K562 (cell line): ENCODE measurements at regions not wholly inside any gene's neighbourhood (a gene's known extent, or its start where the extent isn't known, plus 50 kb on each side); places are given as distances from the start of the nearest gene placed in this dataset.

Experiments
- CBFA2T3 ChIP-seq: fragments of 450-650 bp; IDR thresholded peaks from 2 replicates; pipeline ENCODE4 v1.6.1; 2017
- EP300 ChIP-seq: IDR thresholded peaks from 2 replicates; pipeline ENCODE4 v1.6.1; 2012; ENCODE audit warnings: low read length, improper control_type of control experiment
- ESRRA ChIP-seq: fragments of 450-650 bp; IDR thresholded peaks from 2 replicates; pipeline ENCODE4 v1.6.1; 2014; ENCODE audit warnings: low read depth, mild to moderate bottlenecking, moderate library complexity, borderline replicate concordance
- EZH2 ChIP-seq: IDR thresholded peaks from 2 replicates; pipeline ENCODE4 v1.6.1; 2012; ENCODE audit warnings: low read depth, mild to moderate bottlenecking, inconsistent platforms, low read length, borderline replicate concordance
- FOXJ3 ChIP-seq: sonication (generic); formaldehyde crosslinking; IDR thresholded peaks from 2 replicates; pipeline ENCODE4 v1.4.0; 2020; ENCODE audit warnings: mild to moderate bottlenecking, missing genetic modification reagents
- GABPA ChIP-seq: fragments of 200-800 bp; sonication (Bioruptor generic); conservative IDR thresholded peaks from 2 replicates; pipeline ENCODE4 v1.6.1; 2016; ENCODE audit warnings: low read depth, missing genetic modification characterization, missing compliant biosample characterization
- KAT7 ChIP-seq: sonication (generic); formaldehyde crosslinking; IDR thresholded peaks from 2 replicates; pipeline ENCODE4 v1.8.0; 2022; ENCODE audit warnings: missing genetic modification reagents, mild to moderate bottlenecking, borderline replicate concordance
- MXI1 ChIP-seq: IDR thresholded peaks from 2 replicates; pipeline ENCODE4 v1.6.1; 2011; ENCODE audit warnings: low read depth, mild to moderate bottlenecking, improper control_type of control experiment, low read length
- PHF21A ChIP-seq: fragments of 450-650 bp; IDR thresholded peaks from 2 replicates; pipeline ENCODE4 v1.6.1; 2017; ENCODE audit warnings: low read depth, borderline replicate concordance
- POLR2AphosphoS5 ChIP-seq: IDR thresholded peaks from 2 replicates; pipeline ENCODE4 v1.6.1; 2011; ENCODE audit warnings: mild to moderate bottlenecking, low read depth, low read length, moderate library complexity; ENCODE audit not compliant: control insufficient read depth, insufficient read depth
- ZNF311 ChIP-seq: fragments of 250-450 bp; sonication (Bioruptor Pico); IDR thresholded peaks from 2 replicates; pipeline ENCODE4 v1.4.0; 2020; ENCODE audit warnings: mild to moderate bottlenecking, moderate library complexity
- TF ChIP-seq, protein P1 (sequence below): sonication (generic); formaldehyde crosslinking; IDR thresholded peaks from 2 replicates; pipeline ENCODE4 v1.9.0; 2022; ENCODE audit warnings: mild to moderate bottlenecking, missing genetic modification reagents
- TF ChIP-seq, protein P2 (sequence below): fragments of 450-650 bp; IDR thresholded peaks from 2 replicates; pipeline ENCODE4 v1.6.1; 2017; ENCODE audit warnings: mild to moderate bottlenecking, moderate library complexity

DNA sequence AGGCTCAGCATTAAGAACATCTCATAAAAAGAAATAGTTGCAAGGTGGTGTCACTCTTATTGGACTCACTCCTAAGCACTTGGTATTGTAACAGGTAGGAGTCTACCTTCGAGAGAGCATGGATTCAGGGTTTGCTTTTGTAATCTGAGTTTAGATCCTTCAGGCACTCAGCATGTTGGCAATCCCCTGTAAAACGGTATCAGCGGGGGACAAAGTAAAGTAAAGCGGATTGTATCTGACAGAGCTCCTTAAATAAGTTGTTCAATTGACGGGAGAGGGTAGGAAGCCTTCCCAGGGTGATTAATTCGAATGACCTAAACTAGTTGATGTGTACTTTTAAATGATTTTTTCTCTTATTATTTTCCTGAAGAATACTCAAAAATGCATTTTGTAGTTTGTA, 869.8 kb upstream of the EPHA7 start:
- TF ChIP-seq ESRRA: no peak
- no peak for TF ChIP-seq EZH2
- TF ChIP-seq, protein P1, sequence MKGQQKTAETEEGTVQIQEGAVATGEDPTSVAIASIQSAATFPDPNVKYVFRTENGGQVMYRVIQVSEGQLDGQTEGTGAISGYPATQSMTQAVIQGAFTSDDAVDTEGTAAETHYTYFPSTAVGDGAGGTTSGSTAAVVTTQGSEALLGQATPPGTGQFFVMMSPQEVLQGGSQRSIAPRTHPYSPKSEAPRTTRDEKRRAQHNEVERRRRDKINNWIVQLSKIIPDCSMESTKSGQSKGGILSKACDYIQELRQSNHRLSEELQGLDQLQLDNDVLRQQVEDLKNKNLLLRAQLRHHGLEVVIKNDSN (CRISPR knock-in tag): no peak
- no peak for TF ChIP-seq GABPA (tag)
- no peak for TF ChIP-seq POLR2AphosphoS5
- no peak for TF ChIP-seq PHF21A
- TF ChIP-seq CBFA2T3: no peak
- no peak for TF ChIP-seq FOXJ3 (CRISPR knock-in tag)
- TF ChIP-seq ZNF311 (CRISPR knock-in tag): no peak
- TF ChIP-seq MXI1: no peak
- TF ChIP-seq EP300: no peak
- TF ChIP-seq, protein P2, sequence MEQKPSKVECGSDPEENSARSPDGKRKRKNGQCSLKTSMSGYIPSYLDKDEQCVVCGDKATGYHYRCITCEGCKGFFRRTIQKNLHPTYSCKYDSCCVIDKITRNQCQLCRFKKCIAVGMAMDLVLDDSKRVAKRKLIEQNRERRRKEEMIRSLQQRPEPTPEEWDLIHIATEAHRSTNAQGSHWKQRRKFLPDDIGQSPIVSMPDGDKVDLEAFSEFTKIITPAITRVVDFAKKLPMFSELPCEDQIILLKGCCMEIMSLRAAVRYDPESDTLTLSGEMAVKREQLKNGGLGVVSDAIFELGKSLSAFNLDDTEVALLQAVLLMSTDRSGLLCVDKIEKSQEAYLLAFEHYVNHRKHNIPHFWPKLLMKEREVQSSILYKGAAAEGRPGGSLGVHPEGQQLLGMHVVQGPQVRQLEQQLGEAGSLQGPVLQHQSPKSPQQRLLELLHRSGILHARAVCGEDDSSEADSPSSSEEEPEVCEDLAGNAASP: no peak
- TF ChIP-seq KAT7 (CRISPR knock-in tag): no peak
